Liver (tissue), 3 donors: ENCODE measurements at regions not wholly inside any gene's neighbourhood (a gene's known extent, or its start where the extent isn't known, plus 50 kb on each side); places are given as distances from the start of the nearest gene placed in this dataset.

ENCODE experiments used
- CTCF ChIP-seq: fragments of 150-350 bp; IDR thresholded peaks from 2 replicates; pipeline ENCODE4 v1.5.1; 2017; ENCODE audit warnings: improper control_type of control experiment, low read depth, low read length; ENCODE audit not compliant: missing input control
- FOXA1 ChIP-seq: IDR thresholded peaks from 2 replicates; pipeline ENCODE4 v1.6.1; 2016; ENCODE audit warnings: antibody characterized with exemption
- FOXA2 ChIP-seq: IDR thresholded peaks from 2 replicates; pipeline ENCODE4 v1.6.1; 2016; ENCODE audit warnings: antibody characterized with exemption
- HNF4A ChIP-seq, 2 donors: conservative IDR thresholded peaks; 2 replicates each; pipeline ENCODE4 v1.6.1; 2016; ENCODE audit warnings: antibody characterized with exemption in 2 of 2, mild to moderate bottlenecking in 2 of 2
- SP1 ChIP-seq: IDR thresholded peaks from 2 replicates; pipeline ENCODE4 v1.6.1; 2018; ENCODE audit warnings: antibody characterized with exemption, mild to moderate bottlenecking
- YY1 ChIP-seq: IDR thresholded peaks from 2 replicates; pipeline ENCODE4 v1.6.1; 2016; ENCODE audit warnings: antibody characterized with exemption, mild to moderate bottlenecking
- ZBTB33 ChIP-seq: IDR thresholded peaks from 2 replicates; pipeline ENCODE4 v1.6.1; 2016; ENCODE audit warnings: antibody characterized with exemption
- donor health status: healthy.
- donor health status: healthy.

DNA sequence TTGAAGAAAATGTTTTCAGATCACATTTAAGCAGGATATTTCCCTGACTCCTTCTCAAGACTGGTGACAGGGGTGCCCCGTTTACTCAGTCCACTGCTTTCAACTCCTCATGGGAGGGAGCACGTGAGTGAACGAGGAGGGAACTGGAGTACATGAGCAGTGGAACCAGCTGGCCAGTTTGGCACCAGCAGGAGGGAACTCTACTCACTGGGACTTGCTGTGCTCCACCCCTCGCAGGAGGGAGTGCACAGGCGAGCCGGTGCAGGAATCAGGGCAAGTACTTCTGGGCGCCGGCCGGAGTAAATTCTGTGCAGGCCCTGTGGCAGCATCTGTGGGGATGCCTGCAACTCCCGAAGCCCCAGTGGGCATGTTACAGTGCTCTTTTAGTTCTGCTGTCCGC, 1941.1 kb upstream of the C9orf72 start:
- TF ChIP-seq CTCF (no peak), SP1 (no peak), FOXA2 (no peak), FOXA1 (no peak), HNF4A (conservative IDR thresholded peaks at IDR 0.05) (no peak), YY1 (no peak), ZBTB33 (no peak)
